Stimulated activated CD8-positive, alpha-beta memory T cell treated with anti-CD3 and anti-CD28 coated beads, Interleukin-4, amount 100 ng/mL, for 48 hours (primary cell): ENCODE measurements at regions not wholly inside any gene's neighbourhood (a gene's known extent, or its start where the extent isn't known, plus 50 kb on each side); places are given as distances from the start of the nearest gene placed in this dataset.

Source experiments
- DNase-seq: peaks from one replicate; pipeline ENCODE4 v3.0.0-alpha.2; 2020

DNA sequence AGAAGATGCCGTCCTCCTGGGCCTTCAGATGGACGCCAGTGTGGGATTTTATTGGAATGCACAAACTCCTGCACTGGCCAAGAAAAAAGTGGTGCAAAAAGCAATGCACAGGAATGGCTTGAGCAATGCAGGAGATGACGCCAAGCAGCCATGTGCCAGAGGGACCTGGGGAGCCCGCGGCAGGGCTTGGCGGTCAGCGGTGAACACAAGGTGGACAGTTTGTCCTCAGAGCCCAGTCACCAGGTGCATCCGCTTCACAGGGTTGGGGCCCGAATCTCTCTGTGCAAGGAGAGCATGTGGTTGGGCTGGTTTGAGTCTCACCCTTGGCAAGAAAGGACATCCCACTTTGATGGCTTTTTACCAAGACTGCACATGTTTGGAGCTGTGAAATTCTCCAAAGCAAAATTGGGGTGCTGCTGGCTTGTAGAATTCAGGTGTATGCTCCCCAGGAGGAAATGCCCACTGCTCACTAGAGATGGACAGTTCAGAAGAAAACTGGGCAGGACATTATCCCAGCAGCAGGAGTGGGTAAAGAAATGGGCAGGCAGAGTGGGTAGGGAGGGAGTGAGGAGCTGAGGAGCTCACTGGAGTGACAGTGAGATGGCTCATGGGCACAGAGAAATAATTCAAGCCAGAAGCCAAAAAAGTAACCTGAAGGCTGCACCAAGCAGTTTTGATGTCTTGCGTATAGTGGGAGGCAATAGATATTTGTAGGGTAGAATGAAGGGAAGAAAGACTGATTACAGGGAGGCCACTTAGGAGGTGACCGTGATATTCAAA is 463.9 kb downstream of the MTRR start:
- no peak for DNase-seq

DNA sequence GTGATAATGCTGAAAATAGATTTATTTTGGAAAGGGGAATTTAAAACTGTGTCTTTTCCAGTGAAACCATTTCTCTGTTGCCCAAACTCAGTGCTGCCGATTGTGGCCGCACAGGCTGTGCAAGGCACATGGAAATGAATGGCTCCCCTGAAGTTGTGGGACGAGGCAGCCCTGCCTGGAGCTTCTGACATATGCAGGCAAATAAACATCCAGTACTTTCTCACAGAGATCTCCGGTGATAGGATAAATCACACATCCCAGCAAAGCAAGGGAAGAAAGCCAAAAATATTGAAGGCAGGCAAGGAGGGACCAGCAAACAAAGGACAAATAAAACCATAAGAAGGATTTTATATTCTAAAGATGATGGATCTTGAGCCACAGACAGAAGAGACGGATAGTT is 464.5 kb downstream of the MTRR start:
- DNase-seq: no peak

DNA sequence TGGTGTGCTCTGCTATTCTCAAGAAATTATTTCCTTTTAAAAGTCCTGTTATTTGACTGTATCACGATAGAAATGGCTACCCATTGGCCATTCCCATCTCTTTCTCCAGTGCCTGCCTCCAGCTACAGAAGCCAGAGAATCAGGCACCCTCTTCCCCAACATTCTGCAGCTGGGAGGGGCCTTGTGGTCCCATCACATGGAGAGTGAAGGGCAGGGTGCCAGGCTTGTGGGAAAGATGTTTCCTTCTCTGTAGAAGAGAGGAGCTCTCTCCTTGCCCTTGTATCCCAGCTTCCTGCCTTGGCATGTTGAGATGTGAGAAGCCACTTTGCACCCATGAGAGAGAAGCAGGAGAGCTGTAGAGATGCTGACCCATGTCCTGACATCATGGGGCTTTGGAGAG is 465.0 kb downstream of the MTRR start:
- DNase-seq: no peak

DNA sequence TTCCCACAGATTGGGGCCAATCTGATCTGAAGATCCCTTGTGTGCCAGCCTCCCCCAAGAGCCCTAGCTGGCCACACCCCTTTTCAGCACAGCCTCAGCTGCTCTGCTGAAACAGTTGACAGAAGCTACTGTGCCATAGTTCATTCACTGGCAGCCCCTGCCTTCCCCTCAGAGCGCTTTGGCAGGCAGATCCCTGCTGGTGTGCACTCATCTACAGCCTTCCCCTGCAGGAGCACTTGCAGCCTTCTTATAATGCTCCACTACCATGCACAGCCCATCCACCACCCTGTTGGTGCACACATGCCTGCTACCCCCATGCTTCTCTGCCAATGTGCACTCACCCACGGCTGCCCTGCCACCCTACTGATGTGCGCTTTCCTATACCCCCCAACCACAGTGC is 471.3 kb downstream of the MTRR start:
- no peak for DNase-seq

DNA sequence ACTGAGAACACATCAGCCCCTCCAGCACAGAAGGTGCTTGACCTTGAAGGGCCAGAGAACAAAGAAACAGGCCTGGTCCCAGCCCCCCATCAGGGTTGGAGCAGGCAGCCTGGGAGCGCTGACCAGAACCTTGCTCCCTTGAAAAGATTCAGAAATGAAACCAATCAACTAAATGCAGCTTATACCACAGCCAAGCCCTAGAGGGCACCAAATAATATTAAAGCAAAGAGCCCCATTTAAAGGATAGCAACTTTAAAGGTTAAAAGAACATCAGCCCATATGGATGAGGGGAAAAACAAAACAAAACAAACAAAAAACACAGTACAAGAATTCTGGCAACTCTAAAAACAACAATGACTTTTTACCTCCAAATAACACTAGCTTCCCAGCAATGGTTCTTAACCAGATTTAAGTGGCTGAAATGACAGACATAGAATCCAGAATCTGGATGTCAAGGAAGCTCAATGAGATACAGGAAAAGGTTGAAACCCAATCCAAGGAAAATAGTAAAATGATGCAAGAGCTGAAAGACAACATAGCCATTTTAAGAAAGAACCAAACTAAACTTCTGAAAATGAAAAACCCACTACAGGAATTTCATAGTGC is 471.9 kb downstream of the MTRR start:
- DNase-seq: no peak

DNA sequence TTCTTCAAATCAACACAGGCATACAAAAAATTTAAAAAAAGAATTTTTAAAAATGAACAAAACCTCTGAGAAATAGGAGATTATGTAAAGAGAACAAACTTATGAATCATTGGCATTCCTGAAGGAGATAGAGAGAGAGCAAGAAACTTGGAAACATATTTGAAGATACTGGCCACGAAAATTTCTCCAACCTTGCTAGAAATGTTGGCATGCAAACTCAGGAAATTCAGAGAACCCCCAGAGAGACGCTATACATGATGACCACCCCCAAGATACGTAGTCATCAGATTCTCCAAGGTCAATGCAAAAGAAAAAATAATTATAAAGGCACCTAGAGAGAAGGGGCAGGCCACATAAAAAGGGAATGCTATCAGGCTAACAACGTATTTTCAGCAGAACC is 472.5 kb downstream of the MTRR start:
- DNase-seq: no peak

DNA sequence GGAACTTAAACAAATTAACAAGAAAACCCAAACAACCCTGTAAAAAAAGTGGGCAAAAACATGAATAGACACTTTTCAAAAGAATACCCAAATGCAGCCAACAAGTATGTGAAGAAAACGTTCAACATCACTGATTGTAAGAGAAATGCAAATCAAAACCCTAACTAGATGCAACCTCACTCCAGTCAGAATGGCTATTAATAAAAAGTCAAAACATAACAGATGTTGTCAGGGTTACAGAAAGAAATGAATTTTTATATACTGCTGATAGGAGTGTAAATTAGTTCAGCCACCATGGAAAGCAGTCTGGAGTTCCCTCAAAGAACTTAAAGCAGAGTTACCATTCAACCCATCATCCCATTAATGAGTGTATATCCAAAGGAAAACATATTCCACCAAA is 479.0 kb downstream of the MTRR start:
- DNase-seq: no peak

DNA sequence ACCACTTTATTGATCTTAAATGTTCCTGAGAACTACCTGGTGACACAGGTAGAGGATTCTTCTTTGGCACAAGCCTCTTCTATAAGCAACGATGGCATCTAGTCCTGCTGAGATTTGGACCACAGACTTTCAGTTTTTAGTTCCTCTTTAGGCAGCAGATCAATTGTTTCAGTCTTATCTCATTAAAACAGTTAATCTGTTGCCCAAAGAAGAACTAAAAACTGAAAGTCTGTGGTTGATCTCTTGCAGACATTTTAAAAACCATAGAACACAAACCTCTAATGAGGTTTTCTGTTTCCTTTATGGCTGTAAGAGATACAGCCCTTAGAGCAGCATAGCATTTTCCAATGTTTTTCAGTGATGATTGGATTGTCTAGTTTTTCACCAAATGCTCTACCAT is 480.9 kb downstream of the MTRR start:
- DNase-seq: no peak

DNA sequence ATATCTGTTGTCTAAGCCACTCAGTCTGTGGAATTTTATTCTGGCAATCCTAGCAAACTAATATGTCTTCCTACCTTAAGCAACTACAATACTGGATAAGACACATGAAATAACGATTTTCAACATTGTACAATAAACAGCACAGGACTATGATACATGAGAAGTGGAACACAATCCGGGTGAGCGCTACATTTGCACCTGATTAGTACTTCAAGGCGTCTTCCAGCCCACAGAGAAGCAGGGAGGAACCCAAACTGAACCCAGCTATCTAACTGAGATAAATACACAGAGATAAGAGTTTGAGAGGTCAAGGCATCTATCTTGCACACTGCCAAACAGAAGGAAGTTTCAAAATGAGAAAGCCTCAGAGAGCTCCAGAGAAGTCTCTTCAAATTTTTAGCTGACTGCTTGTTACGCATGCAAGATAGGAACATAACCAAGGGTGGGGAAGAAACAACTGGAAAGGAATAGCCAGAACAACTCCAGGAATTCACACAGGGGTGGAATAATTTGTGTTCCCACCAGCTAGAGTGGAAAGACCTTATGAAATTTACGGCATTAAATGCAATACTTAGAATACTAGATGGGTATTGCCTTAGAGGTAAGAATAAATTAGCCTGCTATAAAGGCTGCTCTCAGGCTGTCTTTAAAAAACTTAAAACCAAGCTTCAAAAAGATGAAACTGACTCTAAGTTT is 481.8 kb downstream of the MTRR start:
- no peak for DNase-seq

DNA sequence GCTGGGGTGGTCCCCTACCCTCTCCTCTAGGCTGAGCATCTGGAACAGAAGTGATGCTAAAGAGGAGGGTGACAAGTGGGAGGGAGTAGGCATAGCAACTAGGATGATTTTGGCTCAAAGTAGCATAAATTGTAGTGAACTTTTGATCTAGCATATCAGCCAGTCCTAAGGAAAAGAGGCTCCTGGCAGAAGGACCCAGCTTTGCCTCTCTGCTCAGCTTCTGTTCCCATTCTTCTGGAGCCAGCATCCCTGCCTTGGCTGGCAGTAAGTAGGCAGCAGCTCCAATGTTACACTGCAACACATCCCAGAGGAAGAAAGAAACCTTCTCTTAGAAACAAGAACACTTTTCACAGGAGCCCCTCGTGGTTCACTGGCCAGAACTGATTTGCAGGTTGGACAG is 487.0 kb downstream of the MTRR start:
- no peak for DNase-seq

DNA sequence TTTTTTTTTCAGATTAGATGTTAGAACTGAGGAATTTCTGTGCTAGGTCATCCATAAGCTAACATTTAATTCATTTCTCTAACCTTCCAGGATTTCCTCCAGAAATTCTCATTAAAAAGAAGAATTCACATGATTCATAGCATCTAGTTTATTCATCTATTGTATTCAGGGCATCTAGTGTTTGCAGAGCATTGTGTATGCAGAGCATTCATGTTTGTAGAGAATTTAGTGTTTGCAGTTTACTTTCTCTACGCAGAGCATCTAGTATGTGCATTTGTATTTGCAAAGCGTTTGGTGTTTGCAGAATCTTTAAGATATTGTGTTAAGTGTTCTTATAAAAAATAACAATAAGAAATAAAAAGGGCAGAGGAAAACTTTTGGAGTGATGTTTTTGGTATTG is 491.1 kb downstream of the MTRR start:
- DNase-seq: no peak

DNA sequence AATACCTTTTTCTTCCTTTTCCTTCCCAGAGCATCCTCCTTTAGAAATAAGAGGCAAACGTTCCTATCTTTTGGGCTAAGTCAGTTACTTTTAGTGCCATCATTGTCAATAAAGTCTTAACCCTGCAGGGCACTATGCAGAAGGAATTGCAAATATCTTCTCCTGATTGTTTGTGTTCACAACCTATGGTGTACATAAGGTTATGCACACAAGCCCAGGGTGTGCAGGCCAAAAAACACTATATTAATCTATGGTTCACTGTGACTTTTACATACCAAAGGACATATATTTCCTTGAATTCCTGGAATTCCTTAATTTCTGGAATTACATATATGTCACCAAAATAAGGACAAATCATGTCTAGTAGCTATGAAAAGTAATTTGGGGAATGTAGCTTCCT is 493.5 kb downstream of the MTRR start:
- DNase-seq: no peak

DNA sequence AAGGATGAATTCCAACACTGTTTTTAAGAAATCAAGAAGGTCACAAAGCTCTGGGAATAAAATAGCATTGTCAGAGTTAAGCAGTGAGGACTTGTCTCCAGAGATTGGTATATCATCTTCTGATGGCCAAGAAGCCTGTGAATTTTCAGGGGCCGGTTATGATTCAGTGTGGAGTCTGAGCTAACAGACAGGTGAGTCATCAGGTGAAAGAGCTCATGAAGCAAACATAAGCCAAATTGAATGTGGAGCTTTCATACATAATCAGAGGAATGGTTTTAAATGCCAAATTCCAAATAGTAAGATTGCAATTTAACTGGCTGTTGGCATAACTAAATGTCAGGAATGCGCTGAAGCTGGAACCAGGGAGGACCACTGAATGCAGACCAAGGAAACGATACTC is 494.2 kb downstream of the MTRR start:
- DNase-seq: no peak

DNA sequence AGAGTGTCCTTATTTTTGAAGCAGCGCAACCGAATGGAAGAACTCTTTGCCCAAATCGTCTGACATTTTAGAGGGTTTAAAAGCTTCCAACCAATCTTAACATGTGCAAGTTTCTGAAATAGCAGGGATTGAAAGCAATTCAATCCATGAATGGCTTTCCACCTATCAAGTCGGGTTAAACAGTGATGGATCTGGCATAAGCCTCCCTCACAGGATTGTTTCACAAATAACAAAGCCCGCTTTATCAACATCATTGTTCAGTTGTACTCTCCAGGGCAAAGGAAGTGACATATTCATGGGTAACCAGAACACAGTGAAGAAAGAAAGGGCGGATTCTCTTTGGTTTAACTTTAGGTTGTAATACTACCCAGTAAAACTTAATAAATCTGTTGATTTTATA is 497.3 kb downstream of the MTRR start:
- DNase-seq: no peak

DNA sequence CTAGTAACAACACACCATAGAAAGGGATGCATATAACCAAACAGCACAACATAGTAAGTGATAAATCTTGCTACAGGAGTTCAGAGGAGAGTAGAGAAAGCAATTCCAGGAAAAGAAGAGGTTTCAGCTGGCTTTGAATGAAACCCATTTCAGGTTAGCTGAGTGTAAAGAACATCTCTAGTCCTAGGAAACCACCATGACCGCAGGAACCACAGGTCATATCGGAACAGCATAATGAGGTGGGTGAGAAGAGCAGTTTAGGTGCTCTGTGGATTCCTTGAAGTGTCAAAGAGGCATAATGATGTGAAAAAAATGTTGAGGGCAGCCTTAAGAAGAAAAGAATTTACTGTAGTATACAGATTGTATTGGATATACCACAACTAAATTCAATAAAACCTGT is 507.5 kb downstream of the MTRR start:
- peak; percentile 27 for DNase-seq

DNA sequence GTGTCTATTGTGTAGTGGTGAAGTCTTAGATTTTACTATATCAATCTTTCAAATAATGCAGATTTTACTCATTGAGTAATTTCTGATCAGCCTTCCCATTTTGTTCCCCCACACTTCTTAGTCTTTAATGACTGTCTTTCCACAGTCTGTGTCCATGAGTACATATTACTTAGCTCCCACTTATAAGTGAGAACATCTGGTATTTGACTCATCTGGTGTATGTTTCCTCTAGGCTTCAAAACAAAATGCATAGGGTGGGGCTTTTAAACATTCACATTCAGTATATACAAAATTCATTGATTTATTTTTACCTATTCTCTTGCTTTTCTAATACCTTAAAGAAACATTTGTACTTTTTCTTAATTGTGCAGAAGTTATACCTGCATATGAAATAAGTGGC is 513.0 kb downstream of the MTRR start:
- DNase-seq: no peak

DNA sequence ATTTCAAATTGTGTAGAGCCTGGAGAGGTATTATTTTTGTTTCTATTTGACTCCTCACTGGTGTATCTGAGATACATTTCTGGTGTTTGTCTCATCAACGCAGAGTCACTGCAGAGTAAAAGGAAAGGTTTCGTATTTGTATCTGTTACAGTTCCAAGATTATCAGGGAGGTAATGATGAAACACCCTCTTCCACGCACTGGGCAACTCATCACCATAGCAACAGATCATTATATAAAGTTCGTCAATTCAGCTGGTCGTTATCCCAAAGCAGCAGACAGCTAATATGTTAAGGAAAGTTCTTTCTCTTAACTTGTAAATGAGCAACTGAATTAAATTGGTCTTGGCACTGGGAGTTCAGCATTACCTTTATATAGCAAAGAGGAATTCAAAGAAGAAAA is 513.5 kb downstream of the MTRR start:
- DNase-seq: no peak

DNA sequence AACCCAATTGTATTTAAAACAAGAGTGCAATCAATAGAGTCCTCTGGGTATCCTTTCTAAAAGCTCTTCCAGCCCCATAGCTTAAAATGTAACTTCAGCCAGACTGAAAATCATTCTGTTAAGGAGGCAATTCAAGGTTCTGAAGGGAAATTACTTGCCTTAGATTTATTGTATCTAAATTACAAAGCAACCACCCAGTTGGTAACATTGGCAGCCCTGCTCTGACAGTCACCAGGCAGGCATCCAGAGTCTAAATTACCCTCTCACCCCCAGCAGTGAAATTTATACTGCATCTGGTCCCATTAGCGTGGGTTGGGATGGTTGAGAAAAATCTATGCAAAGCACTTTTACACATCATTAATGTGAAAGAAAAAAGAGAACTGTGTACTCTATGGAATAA is 514.7 kb downstream of the MTRR start:
- DNase-seq: no peak

DNA sequence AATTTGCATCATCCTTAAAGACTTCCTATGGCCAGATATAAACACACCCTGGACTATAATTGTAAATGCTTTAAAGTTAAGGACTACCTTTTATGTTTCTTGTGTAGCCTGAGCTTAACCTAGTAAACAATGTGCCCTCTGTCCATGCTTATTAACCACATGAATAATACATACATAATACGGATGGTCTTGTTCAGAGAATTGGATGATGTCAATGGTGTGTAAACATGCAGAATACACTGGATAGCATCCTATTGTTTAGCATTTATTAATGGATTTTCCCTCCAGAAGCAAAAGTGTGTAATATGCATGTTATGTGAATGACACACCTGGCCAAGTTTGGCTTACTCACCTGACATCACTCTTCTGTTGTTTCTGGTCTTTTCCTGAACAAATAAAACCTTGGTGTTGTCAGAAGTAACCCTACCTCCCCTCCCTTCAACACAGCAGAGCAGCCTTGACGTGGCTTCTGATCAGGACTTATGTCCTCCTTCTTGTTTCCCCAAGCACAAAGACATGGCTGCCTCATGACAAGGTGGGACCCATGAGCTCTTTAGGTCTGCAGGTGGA is 517.9 kb downstream of the MTRR start:
- no peak for DNase-seq

DNA sequence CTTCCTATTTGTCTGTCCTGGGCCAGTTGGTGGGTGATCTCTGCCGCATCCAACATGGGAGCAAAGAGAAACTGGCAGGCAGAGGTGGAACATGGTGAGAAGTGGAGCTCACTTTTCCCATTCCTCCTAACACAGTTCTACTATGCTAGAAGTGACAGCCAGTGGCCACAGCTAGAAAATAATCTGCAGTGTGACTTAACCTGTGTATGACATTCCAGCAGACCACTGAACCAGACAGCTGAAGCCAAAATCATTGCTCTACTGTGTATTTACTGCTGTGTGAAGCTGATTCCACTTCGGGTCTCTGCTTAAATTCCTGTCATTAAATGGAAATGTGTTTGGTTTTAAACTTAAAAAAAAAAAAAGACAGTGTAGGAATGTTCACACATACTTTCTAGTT is 523.0 kb downstream of the MTRR start:
- DNase-seq: no peak

DNA sequence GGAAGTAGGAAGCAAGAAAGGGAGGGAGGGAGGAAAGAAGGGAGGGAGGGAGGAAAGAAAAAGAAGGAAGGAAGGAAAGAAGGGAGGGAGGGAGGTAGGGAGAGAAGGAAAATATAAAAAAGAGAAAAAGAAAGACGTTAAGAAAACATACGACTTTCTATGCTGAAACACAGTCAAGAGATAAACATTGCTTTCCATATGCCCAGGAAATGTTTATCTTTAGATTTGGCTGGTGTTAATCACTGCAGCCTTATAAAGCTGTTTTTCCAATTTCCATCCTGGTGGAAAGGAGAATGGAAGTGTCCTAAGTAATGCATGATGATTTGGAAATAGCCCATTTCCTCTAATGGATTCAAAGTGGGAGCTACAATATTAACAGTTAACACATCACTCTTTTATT is 524.3 kb downstream of the MTRR start:
- DNase-seq: no peak

DNA sequence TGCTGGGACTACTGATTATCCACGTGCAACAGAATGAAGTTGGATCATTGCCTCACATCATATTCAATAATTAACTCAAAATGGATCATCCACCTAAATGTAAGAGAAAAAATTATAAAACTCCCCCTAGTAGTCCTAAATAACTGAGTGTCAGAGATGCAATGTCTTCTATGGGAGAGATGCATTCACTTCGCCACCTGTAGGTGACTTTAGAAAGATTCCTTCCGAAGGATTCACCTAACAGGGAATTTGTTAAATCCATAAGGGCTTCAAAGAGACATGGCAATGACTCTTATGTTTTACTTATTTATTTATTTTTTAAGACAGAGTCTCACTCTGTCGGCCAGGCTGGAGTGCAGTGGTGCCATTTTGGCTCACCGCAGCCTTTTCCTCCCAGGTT is 526.0 kb downstream of the MTRR start:
- DNase-seq: no peak

DNA sequence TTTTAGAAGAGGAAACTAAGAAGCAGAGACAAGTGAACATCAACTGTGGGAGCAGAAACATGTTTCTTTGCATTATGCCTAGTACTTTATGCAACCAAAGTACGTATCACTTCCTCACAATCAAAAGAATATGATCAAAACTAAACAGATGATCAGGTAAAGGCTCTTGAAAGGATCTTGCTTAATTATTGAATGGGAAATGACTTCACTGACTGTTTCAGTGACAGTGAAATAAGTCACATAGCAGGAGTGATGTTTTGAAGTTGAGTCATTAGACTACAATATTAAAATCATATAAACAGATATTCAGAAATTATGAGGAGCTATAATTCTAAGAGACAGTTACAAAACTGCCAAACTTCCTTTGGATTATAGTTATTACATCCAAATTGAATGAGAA is 527.3 kb downstream of the MTRR start:
- no peak for DNase-seq

DNA sequence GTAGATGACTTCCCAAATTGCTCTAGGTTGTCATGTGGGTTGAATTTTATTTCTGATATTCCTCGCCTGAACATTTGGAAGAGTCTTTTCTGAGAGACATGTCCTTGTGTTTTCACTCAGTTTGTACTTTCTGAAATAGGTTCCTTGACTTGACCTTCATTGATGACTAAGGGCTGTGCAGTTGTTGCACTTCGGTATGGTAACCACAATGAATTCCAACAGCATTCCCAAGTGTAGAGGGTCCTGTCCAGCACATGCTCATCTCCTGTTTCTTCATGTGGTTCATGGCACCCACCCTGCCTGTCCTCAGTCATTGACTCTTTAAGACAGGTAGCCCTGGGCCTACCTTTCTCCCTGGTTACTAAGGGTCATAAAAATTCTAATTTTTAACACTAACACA is 527.8 kb downstream of the MTRR start:
- no peak for DNase-seq
